A673 (cell line): ENCODE measurements at regions not wholly inside any gene's neighbourhood (a gene's known extent, or its start where the extent isn't known, plus 50 kb on each side); places are given as distances from the start of the nearest gene placed in this dataset.

Experiments used
- EZH2 ChIP-seq: fragments of 200-600 bp; sonication (generic); IDR thresholded peaks from 2 replicates; pipeline ENCODE4 v1.6.1; 2017; ENCODE audit warnings: borderline replicate concordance, low read depth, mild to moderate bottlenecking, mixed read lengths, antibody characterized with exemption, low read length; ENCODE audit not compliant: poor library complexity, severe bottlenecking
- TF ChIP-seq, protein P1 (sequence below): fragments of 300-800, 200-600 bp; sonication (generic); conservative IDR thresholded peaks from 2 replicates; pipeline ENCODE4 v1.5.1; 2017; ENCODE audit warnings: low read depth, mild to moderate bottlenecking, antibody characterized with exemption, low read length, moderate library complexity, mixed read lengths

- no peak for TF ChIP-seq EZH2
- TF ChIP-seq, protein P1, sequence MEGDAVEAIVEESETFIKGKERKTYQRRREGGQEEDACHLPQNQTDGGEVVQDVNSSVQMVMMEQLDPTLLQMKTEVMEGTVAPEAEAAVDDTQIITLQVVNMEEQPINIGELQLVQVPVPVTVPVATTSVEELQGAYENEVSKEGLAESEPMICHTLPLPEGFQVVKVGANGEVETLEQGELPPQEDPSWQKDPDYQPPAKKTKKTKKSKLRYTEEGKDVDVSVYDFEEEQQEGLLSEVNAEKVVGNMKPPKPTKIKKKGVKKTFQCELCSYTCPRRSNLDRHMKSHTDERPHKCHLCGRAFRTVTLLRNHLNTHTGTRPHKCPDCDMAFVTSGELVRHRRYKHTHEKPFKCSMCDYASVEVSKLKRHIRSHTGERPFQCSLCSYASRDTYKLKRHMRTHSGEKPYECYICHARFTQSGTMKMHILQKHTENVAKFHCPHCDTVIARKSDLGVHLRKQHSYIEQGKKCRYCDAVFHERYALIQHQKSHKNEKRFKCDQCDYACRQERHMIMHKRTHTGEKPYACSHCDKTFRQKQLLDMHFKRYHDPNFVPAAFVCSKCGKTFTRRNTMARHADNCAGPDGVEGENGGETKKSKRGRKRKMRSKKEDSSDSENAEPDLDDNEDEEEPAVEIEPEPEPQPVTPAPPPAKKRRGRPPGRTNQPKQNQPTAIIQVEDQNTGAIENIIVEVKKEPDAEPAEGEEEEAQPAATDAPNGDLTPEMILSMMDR, result no peak
These were observed 103.3 kb downstream of the CTAGE1 start for GRCh38 chr18:22314420-22314819.
